SKM-1 treated with dmso at 0.1 percent for 144 hours (cell line): ENCODE measurements at regions not wholly inside any gene's neighbourhood (a gene's known extent, or its start where the extent isn't known, plus 50 kb on each side); places are given as distances from the start of the nearest gene placed in this dataset.

Experiments used
- DNase-seq: peaks from one replicate; lab custom pipeline; 2025; ENCODE audit not compliant: unreplicated experiment; lab: John Stamatoyannopoulos, UW

- no peak for DNase-seq
Observed at GRCh38 chr21:16532840-16533239, 803.1 kb downstream of the USP25 start.

- no peak for DNase-seq
Observed at GRCh38 chr21:16533692-16534407, 804.1 kb downstream of the USP25 start.

GRCh38 chr21:16534408-16535101 lies 804.8 kb downstream of the USP25 start:
- no peak for DNase-seq

GRCh38 chr21:16535102-16535422 lies 805.3 kb downstream of the USP25 start:
- DNase-seq = no peak

- no peak for DNase-seq
Observed at GRCh38 chr21:16535626-16536025, 805.8 kb downstream of the USP25 start.

GRCh38 chr21:16536140-16536539 lies 806.4 kb downstream of the USP25 start:
- no peak for DNase-seq

GRCh38 chr21:16536643-16537434 lies 807.1 kb downstream of the USP25 start:
- DNase-seq = no peak

- DNase-seq = no peak
Observed at GRCh38 chr21:16537501-16537900, 807.7 kb downstream of the USP25 start.

- no peak for DNase-seq
Observed at GRCh38 chr21:16538405-16538804, 808.6 kb downstream of the USP25 start.

GRCh38 chr21:16538936-16539440 lies 809.2 kb downstream of the USP25 start:
- no peak for DNase-seq

- no peak for DNase-seq
Observed at GRCh38 chr21:16540966-16541727, 811.4 kb downstream of the USP25 start.

- DNase-seq = no peak
Observed at GRCh38 chr21:16550118-16550517, 820.3 kb downstream of the USP25 start.

- no peak for DNase-seq
Observed at GRCh38 chr21:16550917-16551741, 821.3 kb downstream of the USP25 start.

- no peak for DNase-seq
Observed at GRCh38 chr21:16552880-16553279, 823.1 kb downstream of the USP25 start.

GRCh38 chr21:16554503-16554902 lies 824.7 kb downstream of the USP25 start:
- DNase-seq = no peak

GRCh38 chr21:16563116-16563515 lies 833.3 kb downstream of the USP25 start:
- DNase-seq = no peak

GRCh38 chr21:16563795-16564194 lies 834.0 kb downstream of the USP25 start:
- no peak for DNase-seq

GRCh38 chr21:16568244-16568643 lies 838.5 kb downstream of the USP25 start:
- DNase-seq = no peak

- no peak for DNase-seq
Observed at GRCh38 chr21:16568661-16569060, 838.9 kb downstream of the USP25 start.

- no peak for DNase-seq
Observed at GRCh38 chr21:16569679-16570078, 839.9 kb downstream of the USP25 start.
